Heart left ventricle (tissue), 13 donors: ENCODE measurements at regions not wholly inside any gene's neighbourhood (a gene's known extent, or its start where the extent isn't known, plus 50 kb on each side); places are given as distances from the start of the nearest gene placed in this dataset.

Source experiments
- POLR2A ChIP-seq, 2 donors: fragments of 450-650 bp; IDR thresholded peaks; one replicate each; pipeline ENCODE4 v1.6.1; 2017; ENCODE audit warnings: antibody characterized with exemption in 2 of 2, mild to moderate bottlenecking in 2 of 2, moderate library complexity in 2 of 2
- TF ChIP-seq, protein P1 (sequence below), 12 donors: fragments of 200-600 bp; sonication (generic) in 4 of 12; IDR thresholded peaks; one replicate each; pipeline versions ENCODE4 v1.5.0 to v1.8.0; 2018 to 2022; ENCODE audit warnings: antibody characterized with exemption in 12 of 12, mild to moderate bottlenecking in 5 of 12
- donor health status: ischemic (EF 13 %, LVEDD 7.1; RV severe dilation, severe dysfunction).
- donor health status: DM: no; HTN: yes; CAD: no.
- donor health status: DM: no; HTN: no; CAD: no.
- donor health status: ischemic (EF 25% LVEDD 6.9; RV normal size, moderate dysfunction).
- donor health status: ischemic (EF 25% LVEDD 5.7; RV mildly dilated, moderate dysfunction).
- donor health status: ischemic (EF 35%, LVEDD 5.7; RV mildly dilated, moderate dysfunction).
- donor health status: nonischemic (EF 11% LVEDD 7.7; RV severe dilation, severe dysfunction).
- donor health status: DM: yes; HTN: yes; CAD: no.
- donor health status: PGD.
- donor health status: ischemic (EF 29% LVEDD 5.4; RV normal size, mild dysfunction).
- donor health status: nonischemic (EF 23%, LVEDD 6.1; RV moderate dilation, normal function).

DNA sequence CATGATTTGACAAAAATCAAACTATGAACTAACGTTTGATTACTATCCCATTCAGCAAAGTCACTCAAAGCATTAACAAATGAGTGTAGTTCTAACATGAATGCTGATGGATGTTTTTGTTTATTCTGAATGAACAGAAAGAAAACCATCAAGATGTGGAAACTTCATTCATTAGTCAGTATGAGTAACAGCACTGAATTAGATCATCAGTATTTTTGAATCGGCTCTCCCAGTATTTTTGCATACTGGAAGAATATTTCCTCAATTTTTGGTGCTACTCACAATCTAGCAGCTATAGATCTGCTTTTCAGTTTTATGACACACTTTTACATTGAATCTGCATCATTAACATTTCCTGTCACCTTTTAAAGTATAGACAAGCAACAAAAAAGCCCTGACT is 63.8 kb upstream of the CD83 start:
- TF ChIP-seq, protein P1, sequence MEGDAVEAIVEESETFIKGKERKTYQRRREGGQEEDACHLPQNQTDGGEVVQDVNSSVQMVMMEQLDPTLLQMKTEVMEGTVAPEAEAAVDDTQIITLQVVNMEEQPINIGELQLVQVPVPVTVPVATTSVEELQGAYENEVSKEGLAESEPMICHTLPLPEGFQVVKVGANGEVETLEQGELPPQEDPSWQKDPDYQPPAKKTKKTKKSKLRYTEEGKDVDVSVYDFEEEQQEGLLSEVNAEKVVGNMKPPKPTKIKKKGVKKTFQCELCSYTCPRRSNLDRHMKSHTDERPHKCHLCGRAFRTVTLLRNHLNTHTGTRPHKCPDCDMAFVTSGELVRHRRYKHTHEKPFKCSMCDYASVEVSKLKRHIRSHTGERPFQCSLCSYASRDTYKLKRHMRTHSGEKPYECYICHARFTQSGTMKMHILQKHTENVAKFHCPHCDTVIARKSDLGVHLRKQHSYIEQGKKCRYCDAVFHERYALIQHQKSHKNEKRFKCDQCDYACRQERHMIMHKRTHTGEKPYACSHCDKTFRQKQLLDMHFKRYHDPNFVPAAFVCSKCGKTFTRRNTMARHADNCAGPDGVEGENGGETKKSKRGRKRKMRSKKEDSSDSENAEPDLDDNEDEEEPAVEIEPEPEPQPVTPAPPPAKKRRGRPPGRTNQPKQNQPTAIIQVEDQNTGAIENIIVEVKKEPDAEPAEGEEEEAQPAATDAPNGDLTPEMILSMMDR (IDR thresholded peaks at IDR 0.05) = no peak
- TF ChIP-seq POLR2A (IDR thresholded peaks at IDR 0.05) = no peak
